Calu3 (cell line): ENCODE measurements at regions not wholly inside any gene's neighbourhood (a gene's known extent, or its start where the extent isn't known, plus 50 kb on each side); places are given as distances from the start of the nearest gene placed in this dataset.

Experiments used
- BruUV-seq: library from RNA; stranded (reverse); fragments of 400-500 nt; replicated peaks from 2 replicates; lab custom pipeline; 2021; lab: Mats Ljungman, UMichigan
- CTCF ChIA-PET: fragments of 300-600 bp; sonication (Branson Sonifier 250); formaldehyde crosslinking; loops from one replicate; lab custom pipeline; 2022; ENCODE audit warnings: antibody characterized with exemption; lab: Charles Lee
- DNase-seq: peaks from one replicate; pipeline ENCODE4 v3.0.0; 2022
- H3K27ac Mint-ChIP-seq: one replicate; pipeline ENCODE4 v1.8.0; 2022; ENCODE audit warnings: mixed read lengths; ENCODE audit not compliant: unreplicated experiment
- H3K27me3 Mint-ChIP-seq: one replicate; pipeline ENCODE4 v1.8.0; 2022; ENCODE audit warnings: mixed read lengths; ENCODE audit not compliant: unreplicated experiment
- H3K36me3 Mint-ChIP-seq: one replicate; pipeline ENCODE4 v1.8.0; 2022; ENCODE audit warnings: mild to moderate bottlenecking, moderate library complexity, mixed read lengths; ENCODE audit not compliant: insufficient read depth, unreplicated experiment
- H3K4me1 Mint-ChIP-seq: one replicate; pipeline ENCODE4 v1.8.0; 2022; ENCODE audit warnings: mild to moderate bottlenecking, low read depth, mixed read lengths; ENCODE audit not compliant: unreplicated experiment
- H3K4me3 Mint-ChIP-seq: one replicate; pipeline ENCODE4 v1.8.0; 2022; ENCODE audit warnings: mild to moderate bottlenecking, low read depth, moderate library complexity, mixed read lengths; ENCODE audit not compliant: unreplicated experiment
- H3K9me3 Mint-ChIP-seq: one replicate; pipeline ENCODE4 v1.8.0; 2022; ENCODE audit warnings: low read depth, mixed read lengths; ENCODE audit not compliant: unreplicated experiment
- CTCF ChIP-seq: fragments of 200-600 bp; IDR thresholded peaks from one replicate; pipeline ENCODE4 v1.8.0; 2022; ENCODE audit warnings: antibody characterized with exemption; ENCODE audit not compliant: unreplicated experiment
- intact Hi-C: fragments of 100-400 bp; cut with micrococcal nuclease; formaldehyde crosslinking; loops from one replicate; pipeline ENCODE4 v1.10.0; 2022; ENCODE audit not compliant: unreplicated experiment

GRCh38 chr22:47919001-47919441 is 1156.6 kb downstream of the TBC1D22A start:
- Mint-ChIP-seq H3K4me1 (no peaks in the 10 kb centered on the region), H3K4me3 (no peak overlapping the region), H3K9me3 (peaks cover 26% of the 10 kb centered on the region), H3K27me3 (no peaks in the 10 kb centered on the region), H3K36me3 (no peaks in the 10 kb centered on the region), H3K27ac (no peak overlapping the region)
- CTCF ChIA-PET: no interaction called here
- no peak for DNase-seq
- no TSS peak for BruUV-seq
- intact Hi-C loops: no loop called here
- TF ChIP-seq CTCF: no peak

GRCh38 chr22:47918276-47918921 is 1155.9 kb downstream of the TBC1D22A start:
- H3K4me3 Mint-ChIP-seq: no peak overlapping the region
- intact Hi-C loops: no loop called here
- CTCF ChIA-PET: no interaction called here
- H3K27ac Mint-ChIP-seq: no peak overlapping the region
- no peaks in the 10 kb centered on the region for H3K36me3 Mint-ChIP-seq
- no peak for TF ChIP-seq CTCF
- H3K27me3 Mint-ChIP-seq: no peaks in the 10 kb centered on the region
- no peak for DNase-seq
- no peaks in the 10 kb centered on the region for H3K4me1 Mint-ChIP-seq
- H3K9me3 Mint-ChIP-seq: peaks cover 22% of the 10 kb centered on the region
- BruUV-seq: no TSS peak

- H3K4me1 Mint-ChIP-seq: no peaks in the 10 kb centered on the region
- intact Hi-C loops: no loop called here
- CTCF ChIA-PET: no interaction called here
- no peak for DNase-seq
- no peaks in the 10 kb centered on the region for H3K27me3 Mint-ChIP-seq
- no peaks in the 10 kb centered on the region for H3K36me3 Mint-ChIP-seq
- BruUV-seq: no TSS peak
- TF ChIP-seq CTCF: no peak
- H3K4me3 Mint-ChIP-seq: no peak overlapping the region
- peaks cover 25% of the 10 kb centered on the region for H3K9me3 Mint-ChIP-seq
- no peak overlapping the region for H3K27ac Mint-ChIP-seq
Measured at GRCh38 chr22:47914481-47915097, 1152.1 kb downstream of the TBC1D22A start.

GRCh38 chr22:47902646-47903180 is 1140.3 kb downstream of the TBC1D22A start:
- no TSS peak for BruUV-seq
- DNase-seq: no peak
- Mint-ChIP-seq H3K27me3 (no peaks in the 10 kb centered on the region), H3K4me3 (no peak overlapping the region), H3K36me3 (no peaks in the 10 kb centered on the region), H3K4me1 (no peaks in the 10 kb centered on the region), H3K9me3 (peaks cover 20% of the 10 kb centered on the region), H3K27ac (no peak overlapping the region)
- TF ChIP-seq CTCF: no peak
- intact Hi-C loops: no loop called here
- CTCF ChIA-PET: interaction anchor here (0.7 kb wide), 1 partner anchor 1012 kb away, joined by 3 read pairs; no protein-coding TSS in a partner anchor
